ENCODE measurements at regions not wholly inside any gene's neighbourhood (a gene's known extent, or its start where the extent isn't known, plus 50 kb on each side); places are given as distances from the start of the nearest gene placed in this dataset.
"Not testable (repeated sequence)": the region's sequence is repeated elsewhere in the genome, so short reads cannot be mapped to it uniquely, and the experiment has no call there.

GRCh38 chr15:23750179-23750578, 63.1 kb upstream of the NDN start:
- DNase-seq (ENCODE audit: low spot score) = no peak

GRCh38 chr15:23750776-23751175, 63.7 kb upstream of the NDN start:
- DNase-seq (ENCODE audit: low spot score) = no peak

GRCh38 chr15:23753248-23753647, 66.1 kb upstream of the NDN start:
- DNase-seq (ENCODE audit: low spot score) = no peak

GRCh38 chr15:23758891-23759290, 71.8 kb upstream of the NDN start:
- DNase-seq (ENCODE audit: low spot score) = no peak

GRCh38 chr15:23760024-23760423, 72.9 kb upstream of the NDN start:
- peak; percentile 39 for DNase-seq (ENCODE audit: low spot score)

- DNase-seq (ENCODE audit: low spot score) = no peak
Observed at GRCh38 chr15:23761386-23761785, 74.3 kb upstream of the NDN start.

- DNase-seq (ENCODE audit: low spot score) = no peak
Observed at GRCh38 chr15:23762026-23762425, 74.9 kb upstream of the NDN start.

- DNase-seq (ENCODE audit: low spot score) = no peak
Observed at GRCh38 chr15:23763021-23763420, 75.9 kb upstream of the NDN start.

- DNase-seq (ENCODE audit: low spot score) = no peak
Observed at GRCh38 chr15:23764306-23764705, 77.2 kb upstream of the NDN start.

GRCh38 chr15:23764716-23765115, 77.6 kb upstream of the NDN start:
- DNase-seq (ENCODE audit: low spot score) = no peak

- DNase-seq (ENCODE audit: low spot score) = not testable (repeated sequence)
Observed at GRCh38 chr15:23766779-23767178, 79.7 kb upstream of the NDN start.

- DNase-seq (ENCODE audit: low spot score) = no peak
Observed at GRCh38 chr15:23773093-23773492, 86.0 kb upstream of the NDN start.

GRCh38 chr15:23787346-23788105, 100.4 kb upstream of the NDN start:
- DNase-seq (ENCODE audit: low spot score) = no peak

- DNase-seq (ENCODE audit: low spot score) = no peak
Observed at GRCh38 chr15:23793191-23793680, 106.1 kb upstream of the NDN start.

- no peak for DNase-seq (ENCODE audit: low spot score)
Observed at GRCh38 chr15:23797747-23798446, 110.8 kb upstream of the NDN start.

GRCh38 chr15:23801881-23802280, 114.8 kb upstream of the NDN start:
- DNase-seq (ENCODE audit: low spot score) = no peak

GRCh38 chr15:23802896-23803435, 115.9 kb upstream of the NDN start:
- not testable (repeated sequence) for DNase-seq (ENCODE audit: low spot score)

GRCh38 chr15:23806980-23807379, 119.9 kb upstream of the NDN start:
- no peak for DNase-seq (ENCODE audit: low spot score)

- DNase-seq (ENCODE audit: low spot score) = no peak
Observed at GRCh38 chr15:23823508-23823907, 136.4 kb upstream of the NDN start.

GRCh38 chr15:23828786-23829185, 141.7 kb upstream of the NDN start:
- DNase-seq (ENCODE audit: low spot score) = no peak

GRCh38 chr15:23835953-23836352, 148.8 kb upstream of the NDN start:
- no peak for DNase-seq (ENCODE audit: low spot score)

GRCh38 chr15:23839893-23840474, 152.9 kb upstream of the NDN start:
- no peak for DNase-seq (ENCODE audit: low spot score)

GRCh38 chr15:23846218-23846617, 159.1 kb upstream of the NDN start:
- DNase-seq (ENCODE audit: low spot score) = no peak

Data from D341Med (cell line).